Kidney epithelial cell (primary cell): ENCODE measurements at regions not wholly inside any gene's neighbourhood (a gene's known extent, or its start where the extent isn't known, plus 50 kb on each side); places are given as distances from the start of the nearest gene placed in this dataset.

ENCODE experiments used
- DNase-seq: peaks from one replicate; pipeline ENCODE4 v3.0.0-alpha.2; 2010; ENCODE audit warnings: low read depth
- H3K27me3 ChIP-seq: 2 replicates; pipeline ENCODE4 v1.6.0; 2011; ENCODE audit warnings: low read length; ENCODE audit not compliant: control insufficient read depth, insufficient read depth
- H3K36me3 ChIP-seq: 2 replicates; pipeline ENCODE4 v1.5.1; 2011; ENCODE audit warnings: low read length; ENCODE audit not compliant: control insufficient read depth, insufficient read depth
- H3K4me3 ChIP-seq: 2 replicates; pipeline ENCODE4 v1.5.1; 2011; ENCODE audit warnings: low read depth, mild to moderate bottlenecking, control low read depth, low read length
- CTCF ChIP-seq: IDR thresholded peaks from 2 replicates; pipeline ENCODE4 v1.5.1; 2011; ENCODE audit warnings: mild to moderate bottlenecking, moderate library complexity, low read length, control low read depth, inconsistent platforms; ENCODE audit not compliant: insufficient read depth, poor library complexity, severe bottlenecking

GRCh38 chr11:119497717-119498116, 74.7 kb upstream of the THY1 start:
- peaks cover 18% of the 10 kb centered on the region for H3K27me3 ChIP-seq

GRCh38 chr11:119496997-119497396, 74.0 kb upstream of the THY1 start:
- no peak for TF ChIP-seq CTCF
- peaks cover 20% of the 10 kb centered on the region for H3K27me3 ChIP-seq

More at GRCh38 chr11:119497717-119498116, 74.7 kb upstream of the THY1 start:
- TF ChIP-seq CTCF, result no peak
- no peak for DNase-seq
- H3K4me3 ChIP-seq, result no peak overlapping the region
- no peaks in the 10 kb centered on the region for H3K36me3 ChIP-seq

GRCh38 chr11:119496469-119496868, 73.5 kb upstream of the THY1 start:
- peaks cover 20% of the 10 kb centered on the region for H3K27me3 ChIP-seq

More at GRCh38 chr11:119496997-119497396, 74.0 kb upstream of the THY1 start:
- no peak for DNase-seq
- H3K4me3 ChIP-seq, result no peak overlapping the region
- H3K36me3 ChIP-seq, result no peaks in the 10 kb centered on the region

GRCh38 chr11:119493712-119494111, 70.7 kb upstream of the THY1 start:
- no peaks in the 10 kb centered on the region for H3K36me3 ChIP-seq
- no peak for TF ChIP-seq CTCF
- DNase-seq, result no peak
- H3K4me3 ChIP-seq, result no peak overlapping the region
- peaks cover 17% of the 10 kb centered on the region for H3K27me3 ChIP-seq

More at GRCh38 chr11:119496469-119496868, 73.5 kb upstream of the THY1 start:
- no peak for DNase-seq
- no peaks in the 10 kb centered on the region for H3K36me3 ChIP-seq
- TF ChIP-seq CTCF, result no peak
- no peak overlapping the region for H3K4me3 ChIP-seq

- Histone ChIP-seq H3K27me3 (peaks cover 11% of the 10 kb centered on the region), H3K36me3 (no peaks in the 10 kb centered on the region), H3K4me3 (no peak overlapping the region)
- TF ChIP-seq CTCF, result peak; percentile 20
- DNase-seq, result no peak
These were observed 69.0 kb upstream of the THY1 start for GRCh38 chr11:119491753-119492510.

- TF ChIP-seq CTCF, result no peak
- Histone ChIP-seq H3K36me3 (no peaks in the 10 kb centered on the region), H3K27me3 (peaks cover 16% of the 10 kb centered on the region), H3K4me3 (no peak overlapping the region)
- no peak for DNase-seq
These were observed 67.5 kb upstream of the THY1 start for GRCh38 chr11:119490253-119491006.
